D721Med (cell line): ENCODE measurements at regions not wholly inside any gene's neighbourhood (a gene's known extent, or its start where the extent isn't known, plus 50 kb on each side); places are given as distances from the start of the nearest gene placed in this dataset.

Experiments used
- DNase-seq: peaks from one replicate; pipeline ENCODE4 v3.0.0; 2011; ENCODE audit warnings: low spot score; ENCODE audit not compliant: insufficient read length
- FAIRE-seq: peaks from 2 replicates; lab custom pipeline; 2011; peaks lifted over from hg19 to GRCh38; lab: Jason Lieb, UNC
- TF ChIP-seq, protein P1 (sequence below): IDR thresholded peaks from 2 replicates; pipeline ENCODE4 v1.5.1; 2012; ENCODE audit warnings: mild to moderate bottlenecking, control low read depth; ENCODE audit not compliant: insufficient read depth; ENCODE audit errors: missing control alignments

DNA sequence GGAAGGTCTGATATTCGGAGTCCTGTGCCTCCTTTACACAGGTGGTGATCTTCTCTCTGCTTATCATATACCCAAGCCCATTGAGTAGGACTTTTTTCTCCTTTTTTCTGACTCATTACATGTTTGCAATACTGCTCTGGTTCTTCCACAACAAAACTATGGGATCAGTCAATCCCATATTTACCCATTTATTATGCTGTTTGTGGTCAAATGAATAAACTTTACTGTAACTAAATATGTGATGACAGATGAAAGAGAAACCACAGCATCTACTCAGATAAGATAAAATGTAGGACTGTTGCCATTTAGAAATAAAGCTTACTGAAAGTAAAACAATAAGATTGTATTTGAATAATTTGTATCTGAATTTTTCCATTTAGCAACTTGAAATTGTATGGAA lies 958.7 kb upstream of the FAT3 start:
- no peak for DNase-seq
- TF ChIP-seq, protein P1, sequence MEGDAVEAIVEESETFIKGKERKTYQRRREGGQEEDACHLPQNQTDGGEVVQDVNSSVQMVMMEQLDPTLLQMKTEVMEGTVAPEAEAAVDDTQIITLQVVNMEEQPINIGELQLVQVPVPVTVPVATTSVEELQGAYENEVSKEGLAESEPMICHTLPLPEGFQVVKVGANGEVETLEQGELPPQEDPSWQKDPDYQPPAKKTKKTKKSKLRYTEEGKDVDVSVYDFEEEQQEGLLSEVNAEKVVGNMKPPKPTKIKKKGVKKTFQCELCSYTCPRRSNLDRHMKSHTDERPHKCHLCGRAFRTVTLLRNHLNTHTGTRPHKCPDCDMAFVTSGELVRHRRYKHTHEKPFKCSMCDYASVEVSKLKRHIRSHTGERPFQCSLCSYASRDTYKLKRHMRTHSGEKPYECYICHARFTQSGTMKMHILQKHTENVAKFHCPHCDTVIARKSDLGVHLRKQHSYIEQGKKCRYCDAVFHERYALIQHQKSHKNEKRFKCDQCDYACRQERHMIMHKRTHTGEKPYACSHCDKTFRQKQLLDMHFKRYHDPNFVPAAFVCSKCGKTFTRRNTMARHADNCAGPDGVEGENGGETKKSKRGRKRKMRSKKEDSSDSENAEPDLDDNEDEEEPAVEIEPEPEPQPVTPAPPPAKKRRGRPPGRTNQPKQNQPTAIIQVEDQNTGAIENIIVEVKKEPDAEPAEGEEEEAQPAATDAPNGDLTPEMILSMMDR: no peak

DNA sequence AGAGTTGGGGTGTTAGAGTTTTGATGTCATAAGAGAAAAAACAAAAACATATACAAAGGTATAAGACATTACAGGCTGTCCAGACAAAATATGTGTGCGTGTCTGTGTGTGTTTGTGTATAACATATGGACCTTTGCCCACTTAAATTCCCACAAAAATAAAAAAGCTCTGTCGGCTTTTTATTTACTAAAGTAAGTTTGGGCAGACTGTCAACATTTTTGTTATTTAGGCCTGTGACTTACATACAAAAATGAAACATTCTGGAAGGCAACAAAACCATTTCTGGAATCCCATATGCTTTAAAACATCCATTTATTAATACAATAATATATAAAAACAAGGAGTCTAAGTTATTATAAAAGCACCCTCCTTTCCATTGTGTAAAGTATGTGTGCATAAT lies 960.1 kb upstream of the FAT3 start:
- no peak for DNase-seq
- FAIRE-seq: no peak
- TF ChIP-seq, protein P1: no peak

More for the DNA sequence above, 958.7 kb upstream of the FAT3 start:
- FAIRE-seq: no peak

DNA sequence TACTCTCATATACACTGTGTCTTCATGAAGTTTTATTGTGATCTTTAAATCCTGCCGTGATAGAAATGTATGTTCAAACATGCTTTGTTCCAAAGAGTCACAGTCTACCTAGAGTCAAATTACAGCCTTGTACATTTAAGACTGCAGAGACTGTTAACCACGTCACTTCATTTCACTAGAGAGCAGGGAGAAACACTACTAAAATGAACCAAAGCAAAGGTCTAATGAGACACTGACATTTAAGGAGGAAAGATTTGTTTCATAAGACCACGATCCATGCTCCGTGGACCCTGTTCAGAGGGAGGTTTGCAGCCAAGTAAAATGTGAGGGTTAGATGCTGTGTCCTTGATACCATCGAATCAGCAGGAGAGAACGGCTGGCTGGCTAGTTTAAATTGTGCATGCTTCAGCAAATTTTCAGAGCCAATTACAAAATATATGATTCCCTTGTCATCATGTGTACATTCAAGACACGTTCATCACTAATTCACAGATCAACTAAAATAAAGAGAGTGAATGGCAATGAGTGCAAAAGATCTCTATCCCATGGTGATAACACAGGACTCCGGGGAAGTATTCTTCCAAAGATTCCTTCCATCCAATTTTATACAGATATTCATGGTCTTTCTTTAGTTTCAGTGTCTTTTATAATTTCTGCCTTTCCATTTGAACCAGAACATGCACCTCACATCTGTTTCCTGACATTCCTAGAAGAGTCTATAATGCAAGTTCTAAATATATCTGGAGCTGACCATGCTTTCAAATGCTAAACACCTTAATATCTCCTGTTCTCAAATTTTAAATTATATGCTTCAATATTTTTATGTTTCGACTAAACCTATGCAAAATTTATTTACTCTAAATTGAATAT lies 960.9 kb upstream of the FAT3 start:
- TF ChIP-seq, protein P1: no peak
- DNase-seq: no peak
- FAIRE-seq: no peak

DNA sequence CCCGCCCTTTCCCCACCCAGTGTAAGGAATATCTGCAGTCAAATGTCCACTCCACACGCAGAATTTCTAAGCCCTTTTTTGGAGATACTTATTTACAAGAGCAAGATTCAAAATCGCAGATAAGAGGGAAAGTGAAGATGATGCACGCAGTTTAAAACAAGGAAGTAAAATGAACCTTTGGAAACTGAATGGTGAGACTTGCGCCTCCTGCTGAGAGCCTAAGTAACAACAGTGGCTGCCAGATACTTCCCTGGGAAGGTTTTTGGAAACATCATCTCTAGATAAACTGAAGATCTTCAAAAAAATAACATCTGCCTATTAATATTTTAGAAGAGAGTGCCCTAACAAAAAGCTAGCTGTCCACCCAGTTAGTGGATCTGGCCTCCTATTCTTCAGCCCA lies 963.1 kb upstream of the FAT3 start:
- no peak for FAIRE-seq
- TF ChIP-seq, protein P1: no peak
- no peak for DNase-seq

DNA sequence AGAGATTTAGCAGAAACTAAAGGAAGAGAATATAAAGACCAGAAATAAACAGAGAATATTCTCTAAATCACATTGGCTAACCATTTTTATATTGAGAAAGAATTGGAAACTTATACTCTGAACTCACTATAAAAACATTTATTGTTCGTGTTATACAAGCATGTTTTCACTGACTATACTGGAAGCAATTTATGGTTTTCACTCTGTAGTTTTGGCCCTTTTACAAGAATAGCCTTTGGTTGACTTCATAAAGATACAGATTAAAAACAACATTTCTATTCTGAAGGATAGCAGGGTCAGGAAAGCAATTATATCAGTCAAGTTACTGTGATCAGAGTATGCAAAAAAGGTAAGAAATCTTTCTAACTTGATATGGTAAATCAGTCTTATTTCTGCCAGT lies 965.7 kb upstream of the FAT3 start:
- TF ChIP-seq, protein P1: no peak
- FAIRE-seq (no peak), DNase-seq (no peak)

DNA sequence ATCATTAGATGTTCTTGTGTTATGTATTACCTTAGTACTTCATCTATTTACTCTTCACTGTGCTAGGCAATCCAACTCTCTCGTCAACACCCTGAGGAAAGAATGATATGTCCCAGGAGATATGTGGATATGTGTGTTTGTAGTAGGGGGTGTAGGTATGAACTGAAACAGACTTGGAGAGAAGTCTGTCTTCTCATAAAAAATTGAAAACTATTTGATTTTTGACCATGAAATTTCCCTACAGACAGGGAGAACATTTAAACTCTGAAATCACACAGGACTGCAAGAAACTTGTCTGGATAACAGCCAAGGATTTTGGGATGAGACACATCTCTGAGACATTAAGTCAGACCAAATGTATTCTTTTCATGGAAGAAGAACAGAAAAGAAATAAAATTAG lies 967.0 kb upstream of the FAT3 start:
- TF ChIP-seq, protein P1: no peak
- DNase-seq (no peak), FAIRE-seq (no peak)

DNA sequence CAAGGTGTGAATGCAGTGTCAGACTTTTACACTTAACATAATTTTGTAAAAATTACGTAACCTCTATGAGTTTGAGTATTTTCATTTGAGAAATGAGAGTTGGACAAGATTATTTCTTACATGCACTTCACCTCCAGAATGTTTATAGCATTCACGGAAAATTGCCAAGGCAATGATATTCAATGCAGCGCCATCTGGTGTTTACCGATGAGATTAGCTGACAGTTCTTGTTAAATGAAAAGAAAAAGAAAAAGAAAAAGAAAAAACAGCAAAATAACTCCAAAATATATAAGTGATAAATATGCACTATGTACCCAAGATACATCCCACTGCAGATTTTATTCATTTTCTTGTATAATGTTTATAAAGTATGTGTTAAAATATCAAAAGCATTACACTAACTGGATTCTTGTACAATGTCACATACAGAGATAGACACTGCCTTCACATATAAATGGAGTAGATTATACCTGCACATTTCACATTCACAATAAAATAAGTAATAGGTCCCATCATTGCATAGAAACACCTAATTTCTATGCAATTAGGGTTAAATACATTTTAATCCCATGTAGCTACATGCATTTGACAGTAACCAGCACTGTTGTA lies 976.3 kb upstream of the FAT3 start:
- TF ChIP-seq, protein P1: peak; percentile 71
- DNase-seq (no peak), FAIRE-seq (peak; percentile 80)
